Gastrocnemius medialis (tissue), 4 donors: ENCODE measurements at regions not wholly inside any gene's neighbourhood (a gene's known extent, or its start where the extent isn't known, plus 50 kb on each side); places are given as distances from the start of the nearest gene placed in this dataset.

ENCODE experiments used
- ATAC-seq, 2 donors: fragments of 150-250 bp; one replicate each; pipeline ENCODE4 v1.9.1; 2016
- DNase-seq, 2 donors: peaks; one replicate each; pipeline ENCODE4 v3.0.0-alpha.2; 2019
- H3K27ac ChIP-seq, 4 donors: fragments of 200-600 bp; sonication (generic); 1 replicate in 1 of 4; 2 replicates in 3 of 4; pipeline ENCODE4 v1.5.1; 2016 to 2018; ENCODE audit warnings: mild to moderate bottlenecking in 2 of 4, moderate library complexity in 1 of 4
- H3K27me3 ChIP-seq, 3 donors: fragments of 200-600 bp; sonication (generic) in 2 of 3; 1 replicate in 1 of 3; 2 replicates in 2 of 3; pipeline versions ENCODE4 v1.5.1 to v1.6.0; 2016 to 2019; ENCODE audit warnings: mild to moderate bottlenecking in 1 of 3, moderate library complexity in 1 of 3
- H3K36me3 ChIP-seq, 2 donors: fragments of 200-600 bp; sonication (generic) in 1 of 2; one replicate each; pipeline ENCODE4 v1.5.1; 2017 to 2018
- H3K4me1 ChIP-seq, 2 donors: fragments of 200-600 bp; sonication (generic) in 1 of 2; one replicate each; pipeline ENCODE4 v1.5.1; 2016 to 2017; ENCODE audit warnings: mild to moderate bottlenecking in 2 of 2
- H3K4me3 ChIP-seq, 4 donors: fragments of 200-600 bp; sonication (generic) in 3 of 4; 1 replicate in 1 of 4; 2 replicates in 3 of 4; pipeline ENCODE4 v1.5.1; 2016 to 2019; ENCODE audit warnings: mild to moderate bottlenecking in 2 of 4
- H3K9me3 ChIP-seq, 3 donors: fragments of 200-600 bp; sonication (generic) in 2 of 3; 1 replicate in 1 of 3; 2 replicates in 2 of 3; pipeline ENCODE4 v1.5.1; 2016 to 2019
- CTCF ChIP-seq, 5 experiments: fragments of 450-650 bp in 3 of 5; fragments of 200-600 bp in 2 of 5; sonication (generic) in 2 of 5; IDR thresholded peaks in 4 of 5; conservative IDR thresholded peaks in 1 of 5; 1 replicate in 4 of 5; 2 replicates in 1 of 5; pipeline ENCODE4 v1.5.1; 2016 to 2019; ENCODE audit warnings: antibody characterized with exemption in 5 of 5, mild to moderate bottlenecking in 3 of 5, moderate library complexity in 3 of 5
- POLR2A ChIP-seq, 2 donors: fragments of 450-650 bp; IDR thresholded peaks; one replicate each; pipeline ENCODE4 v1.6.1; 2017; ENCODE audit warnings: antibody characterized with exemption in 2 of 2, mild to moderate bottlenecking in 2 of 2, moderate library complexity in 2 of 2
- in situ Hi-C, 4 donors: fragments of 200-750 bp; cut with MboI; loops; one replicate each; pipeline versions ENCODE4 v1.15.0 to v1.8.0; 2017; ENCODE audit warnings: low sequenced_read_pairs in 4 of 4
- intact Hi-C: fragments of 100-400 bp; cut with DNase I; formaldehyde crosslinking; loops from one replicate; pipeline ENCODE4 v1.15.1; 2023; ENCODE audit warnings: low total_unique reads

- no peak for DNase-seq
- intact Hi-C loops (no loop called here), in situ Hi-C loops (no loop called here)
- H3K4me3 ChIP-seq: no peak overlapping the region
- no peaks in the 10 kb centered on the region for H3K9me3 ChIP-seq
- TF ChIP-seq POLR2A (IDR thresholded peaks at IDR 0.05): no peak
- H3K27me3 ChIP-seq: no peaks in the 10 kb centered on the region
- H3K27ac ChIP-seq: no peak overlapping the region
- no peaks in the 10 kb centered on the region for H3K4me1 ChIP-seq
- no peaks in the 10 kb centered on the region for H3K36me3 ChIP-seq
- no peak for ATAC-seq
Measured at GRCh38 chr5:117662361-117662760, 1087.7 kb upstream of the SEMA6A start.

- ATAC-seq: no peak
Measured at GRCh38 chr5:117657541-117657940, 1082.9 kb upstream of the SEMA6A start.

GRCh38 chr5:117652958-117653280, 1078.3 kb upstream of the SEMA6A start:
- in situ Hi-C loops (no loop called here), intact Hi-C loops (no loop called here)
- ATAC-seq: no peak
- Histone ChIP-seq H3K36me3 (no peaks in the 10 kb centered on the region), H3K27me3 (no peaks in the 10 kb centered on the region), H3K4me3 (no peak overlapping the region), H3K4me1 (no peaks in the 10 kb centered on the region), H3K9me3 (no peaks in the 10 kb centered on the region), H3K27ac (no peak overlapping the region)
- DNase-seq: no peak
- no peak for TF ChIP-seq POLR2A (IDR thresholded peaks at IDR 0.05)
- no peak for TF ChIP-seq CTCF (IDR thresholded peaks at IDR 0.05 in 4 of 5, conservative IDR thresholded peaks at IDR 0.05 in 1 of 5)

More at GRCh38 chr5:117657541-117657940, 1082.9 kb upstream of the SEMA6A start:
- Histone ChIP-seq H3K27me3 (no peaks in the 10 kb centered on the region), H3K27ac (no peak overlapping the region), H3K4me3 (no peak overlapping the region), H3K4me1 (no peaks in the 10 kb centered on the region), H3K36me3 (no peaks in the 10 kb centered on the region), H3K9me3 (no peaks in the 10 kb centered on the region)
- in situ Hi-C loops (no loop called here), intact Hi-C loops (no loop called here)
- DNase-seq: no peak
- TF ChIP-seq CTCF (IDR thresholded peaks at IDR 0.05 in 4 of 5, conservative IDR thresholded peaks at IDR 0.05 in 1 of 5): no peak
- no peak for TF ChIP-seq POLR2A (IDR thresholded peaks at IDR 0.05)

DNA sequence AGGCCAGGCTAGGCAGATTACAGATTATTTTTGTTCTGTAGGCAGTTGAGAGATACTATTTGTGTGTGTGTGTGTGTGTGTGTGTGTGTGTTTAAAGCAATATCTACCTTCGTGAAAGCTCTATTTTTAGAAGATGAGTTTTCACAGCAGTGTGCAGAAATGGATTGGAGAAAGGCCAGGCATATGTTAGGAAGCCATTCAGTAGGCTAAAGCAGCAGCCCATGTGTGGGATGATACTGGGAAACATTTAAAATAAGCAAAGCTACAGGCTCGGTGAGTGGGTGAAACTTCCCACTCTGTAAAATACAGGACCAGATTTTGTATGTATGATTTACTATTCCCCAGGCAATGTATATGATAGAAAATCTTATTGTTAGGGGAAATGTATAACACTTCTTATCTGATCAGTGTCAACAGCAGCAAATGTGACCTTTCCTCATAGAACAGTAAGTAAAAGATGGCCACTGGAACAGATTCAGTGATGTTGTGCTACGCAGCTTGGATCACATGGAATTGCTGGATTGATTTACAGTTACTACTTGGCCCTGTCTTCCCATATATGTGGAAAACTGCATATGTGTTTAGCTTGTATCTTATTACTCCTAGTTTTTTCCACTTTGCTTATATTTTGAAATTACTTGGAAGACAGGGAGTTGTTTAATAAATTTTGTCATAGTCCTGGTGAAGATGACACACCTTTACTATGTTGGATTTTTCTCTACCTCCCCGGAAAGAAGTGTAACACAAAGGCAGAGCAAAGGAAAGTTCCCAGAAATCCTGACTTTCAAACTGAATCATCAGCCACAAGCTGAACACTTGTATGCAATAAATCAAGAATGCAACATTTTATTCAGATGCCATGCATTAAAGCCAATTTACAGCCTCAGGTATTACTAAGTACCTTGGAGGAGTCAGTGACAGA, 1077.7 kb upstream of the SEMA6A start:
- intact Hi-C loops: no loop called here
- H3K27ac ChIP-seq: no peak overlapping the region
- H3K27me3 ChIP-seq: no peaks in the 10 kb centered on the region
- no peak for TF ChIP-seq CTCF (IDR thresholded peaks at IDR 0.05 in 4 of 5, conservative IDR thresholded peaks at IDR 0.05 in 1 of 5)
- no peak for TF ChIP-seq POLR2A (IDR thresholded peaks at IDR 0.05)
- H3K4me1 ChIP-seq: no peaks in the 10 kb centered on the region
- in situ Hi-C loops: no loop called here
- H3K9me3 ChIP-seq: no peaks in the 10 kb centered on the region
- no peak for DNase-seq
- ATAC-seq: no peak
- H3K4me3 ChIP-seq: no peak overlapping the region
- no peaks in the 10 kb centered on the region for H3K36me3 ChIP-seq

GRCh38 chr5:117649821-117650220, 1075.2 kb upstream of the SEMA6A start:
- DNase-seq (no peak), ATAC-seq (no peak)
- Histone ChIP-seq H3K27ac (no peak overlapping the region), H3K36me3 (no peaks in the 10 kb centered on the region), H3K4me1 (no peaks in the 10 kb centered on the region), H3K9me3 (no peaks in the 10 kb centered on the region), H3K4me3 (no peak overlapping the region), H3K27me3 (no peaks in the 10 kb centered on the region)
- TF ChIP-seq POLR2A (IDR thresholded peaks at IDR 0.05) (no peak), CTCF (IDR thresholded peaks at IDR 0.05 in 4 of 5, conservative IDR thresholded peaks at IDR 0.05 in 1 of 5) (no peak)
- intact Hi-C loops: no loop called here
- in situ Hi-C loops: no loop called here
